ENCODE measurements at regions not wholly inside any gene's neighbourhood (a gene's known extent, or its start where the extent isn't known, plus 50 kb on each side); places are given as distances from the start of the nearest gene placed in this dataset.

DNA sequence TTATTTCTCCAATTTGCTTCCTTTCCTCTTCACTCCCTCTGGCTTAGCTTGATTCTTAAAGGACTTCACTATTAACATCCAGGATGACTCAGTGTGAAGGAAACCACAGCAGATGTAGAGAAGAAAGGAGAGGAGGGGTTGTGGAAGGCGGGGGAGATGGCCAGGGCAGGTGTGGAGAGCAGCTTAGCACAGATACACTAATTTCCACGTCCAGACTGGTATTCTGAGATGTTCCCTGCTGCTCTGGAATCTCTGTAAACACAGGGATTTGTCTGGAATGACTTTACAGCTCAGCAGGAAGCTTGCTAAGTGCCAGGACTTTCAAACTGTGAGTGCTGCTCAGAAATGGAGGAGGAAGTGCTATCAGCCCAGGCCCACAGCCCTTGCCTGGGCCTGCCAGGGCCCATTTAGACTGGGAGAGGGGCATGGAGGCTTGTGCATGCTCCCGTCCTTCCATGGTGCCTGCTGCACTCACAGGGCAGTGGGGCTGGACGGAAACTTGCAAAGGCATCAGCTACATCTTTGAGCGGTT lies 202.5 kb upstream of the DDHD1 start:
- TF ChIP-seq, protein P1, sequence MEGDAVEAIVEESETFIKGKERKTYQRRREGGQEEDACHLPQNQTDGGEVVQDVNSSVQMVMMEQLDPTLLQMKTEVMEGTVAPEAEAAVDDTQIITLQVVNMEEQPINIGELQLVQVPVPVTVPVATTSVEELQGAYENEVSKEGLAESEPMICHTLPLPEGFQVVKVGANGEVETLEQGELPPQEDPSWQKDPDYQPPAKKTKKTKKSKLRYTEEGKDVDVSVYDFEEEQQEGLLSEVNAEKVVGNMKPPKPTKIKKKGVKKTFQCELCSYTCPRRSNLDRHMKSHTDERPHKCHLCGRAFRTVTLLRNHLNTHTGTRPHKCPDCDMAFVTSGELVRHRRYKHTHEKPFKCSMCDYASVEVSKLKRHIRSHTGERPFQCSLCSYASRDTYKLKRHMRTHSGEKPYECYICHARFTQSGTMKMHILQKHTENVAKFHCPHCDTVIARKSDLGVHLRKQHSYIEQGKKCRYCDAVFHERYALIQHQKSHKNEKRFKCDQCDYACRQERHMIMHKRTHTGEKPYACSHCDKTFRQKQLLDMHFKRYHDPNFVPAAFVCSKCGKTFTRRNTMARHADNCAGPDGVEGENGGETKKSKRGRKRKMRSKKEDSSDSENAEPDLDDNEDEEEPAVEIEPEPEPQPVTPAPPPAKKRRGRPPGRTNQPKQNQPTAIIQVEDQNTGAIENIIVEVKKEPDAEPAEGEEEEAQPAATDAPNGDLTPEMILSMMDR (IDR thresholded peaks at IDR 0.05): no peak
- TF ChIP-seq POLR2A (IDR thresholded peaks at IDR 0.05): no peak

All from testis (tissue), 2 donors.